ENCODE measurements at regions not wholly inside any gene's neighbourhood (a gene's known extent, or its start where the extent isn't known, plus 50 kb on each side); places are given as distances from the start of the nearest gene placed in this dataset.

- no peaks in the 10 kb centered on the region for H3K9me3 ChIP-seq (ENCODE audit: control insufficient read depth, insufficient read depth, low read depth, low read length)
- no peak overlapping the region for H3K27ac ChIP-seq (ENCODE audit: insufficient read depth, low read length)
- H4K20me1 ChIP-seq (ENCODE audit: control insufficient read depth, extremely low read depth, insufficient read depth, low read length) = no peaks in the 10 kb centered on the region
- no peaks in the 10 kb centered on the region for H3K36me3 ChIP-seq (ENCODE audit: control insufficient read depth, insufficient read depth, low read length)
- H3K27me3 ChIP-seq (ENCODE audit: control insufficient read depth, insufficient read depth, low read length) = no peaks in the 10 kb centered on the region
- H3K4me3 ChIP-seq (replicated peaks in 1 of 4; ENCODE audit: control extremely low read depth in 1 of 4, insufficient read depth in 1 of 4, low read depth in 3 of 4, low read length in 4 of 4) = no peak overlapping the region
- no peak overlapping the region for H2AFZ ChIP-seq (ENCODE audit: low read length)
- H3K4me2 ChIP-seq (ENCODE audit: extremely low read depth, insufficient read depth, low read length) = no peak overlapping the region
- H3K79me2 ChIP-seq (ENCODE audit: control insufficient read depth, insufficient read depth, low read length) = no peaks in the 10 kb centered on the region
- no peak for DNase-seq (ENCODE audit: low read depth in 2 of 2)
- H3K4me1 ChIP-seq (ENCODE audit: control insufficient read depth, extremely low read depth, insufficient read depth, low read length) = no peaks in the 10 kb centered on the region
- no peak overlapping the region for H3K9ac ChIP-seq (ENCODE audit: insufficient read depth, low read length)
- TF ChIP-seq EZH2 (IDR thresholded peaks at IDR 0.05; ENCODE audit: low read length, missing control alignments) (no peak), CTCF (conservative IDR thresholded peaks at IDR 0.05 in 1 of 2, IDR thresholded peaks at IDR 0.05 in 1 of 2; ENCODE audit: low read depth in 1 of 2, low read length in 2 of 2) (no peak)
Observed at GRCh38 chr5:21070858-21071257, 1082.9 kb upstream of the CDH18 start.

- Histone ChIP-seq H3K4me1 (ENCODE audit: control insufficient read depth, extremely low read depth, insufficient read depth, low read length) (no peaks in the 10 kb centered on the region), H3K9ac (ENCODE audit: insufficient read depth, low read length) (no peak overlapping the region), H3K27ac (ENCODE audit: insufficient read depth, low read length) (no peak overlapping the region), H2AFZ (ENCODE audit: low read length) (no peak overlapping the region), H3K4me2 (ENCODE audit: extremely low read depth, insufficient read depth, low read length) (no peak overlapping the region), H3K79me2 (ENCODE audit: control insufficient read depth, insufficient read depth, low read length) (no peaks in the 10 kb centered on the region), H3K4me3 (replicated peaks in 1 of 4; ENCODE audit: control extremely low read depth in 1 of 4, insufficient read depth in 1 of 4, low read depth in 3 of 4, low read length in 4 of 4) (no peak overlapping the region), H3K27me3 (ENCODE audit: control insufficient read depth, insufficient read depth, low read length) (no peaks in the 10 kb centered on the region), H4K20me1 (ENCODE audit: control insufficient read depth, extremely low read depth, insufficient read depth, low read length) (no peaks in the 10 kb centered on the region), H3K9me3 (ENCODE audit: control insufficient read depth, insufficient read depth, low read depth, low read length) (no peaks in the 10 kb centered on the region), H3K36me3 (ENCODE audit: control insufficient read depth, insufficient read depth, low read length) (no peaks in the 10 kb centered on the region)
- no peak for DNase-seq (ENCODE audit: low read depth in 2 of 2)
- TF ChIP-seq CTCF (conservative IDR thresholded peaks at IDR 0.05 in 1 of 2, IDR thresholded peaks at IDR 0.05 in 1 of 2; ENCODE audit: low read depth in 1 of 2, low read length in 2 of 2) (no peak), EZH2 (IDR thresholded peaks at IDR 0.05; ENCODE audit: low read length, missing control alignments) (no peak)
Observed at GRCh38 chr5:21067724-21068123, 1079.7 kb upstream of the CDH18 start.

- H3K9ac ChIP-seq (ENCODE audit: insufficient read depth, low read length) = no peak overlapping the region
- H3K27me3 ChIP-seq (ENCODE audit: control insufficient read depth, insufficient read depth, low read length) = no peaks in the 10 kb centered on the region
- TF ChIP-seq CTCF (conservative IDR thresholded peaks at IDR 0.05 in 1 of 2, IDR thresholded peaks at IDR 0.05 in 1 of 2; ENCODE audit: low read depth in 1 of 2, low read length in 2 of 2) (no peak), EZH2 (IDR thresholded peaks at IDR 0.05; ENCODE audit: low read length, missing control alignments) (no peak)
- no peaks in the 10 kb centered on the region for H4K20me1 ChIP-seq (ENCODE audit: control insufficient read depth, extremely low read depth, insufficient read depth, low read length)
- no peaks in the 10 kb centered on the region for H3K79me2 ChIP-seq (ENCODE audit: control insufficient read depth, insufficient read depth, low read length)
- H3K4me2 ChIP-seq (ENCODE audit: extremely low read depth, insufficient read depth, low read length) = no peak overlapping the region
- no peaks in the 10 kb centered on the region for H3K9me3 ChIP-seq (ENCODE audit: control insufficient read depth, insufficient read depth, low read depth, low read length)
- no peak overlapping the region for H3K4me3 ChIP-seq (replicated peaks in 1 of 4; ENCODE audit: control extremely low read depth in 1 of 4, insufficient read depth in 1 of 4, low read depth in 3 of 4, low read length in 4 of 4)
- H2AFZ ChIP-seq (ENCODE audit: low read length) = no peak overlapping the region
- no peaks in the 10 kb centered on the region for H3K4me1 ChIP-seq (ENCODE audit: control insufficient read depth, extremely low read depth, insufficient read depth, low read length)
- H3K36me3 ChIP-seq (ENCODE audit: control insufficient read depth, insufficient read depth, low read length) = no peaks in the 10 kb centered on the region
- DNase-seq (ENCODE audit: low read depth in 2 of 2) = no peak
- no peak overlapping the region for H3K27ac ChIP-seq (ENCODE audit: insufficient read depth, low read length)
Observed at GRCh38 chr5:21063146-21063545, 1075.1 kb upstream of the CDH18 start.

Data from fibroblast of lung (primary cell).